ENCODE measurements at regions not wholly inside any gene's neighbourhood (a gene's known extent, or its start where the extent isn't known, plus 50 kb on each side); places are given as distances from the start of the nearest gene placed in this dataset.

DNA sequence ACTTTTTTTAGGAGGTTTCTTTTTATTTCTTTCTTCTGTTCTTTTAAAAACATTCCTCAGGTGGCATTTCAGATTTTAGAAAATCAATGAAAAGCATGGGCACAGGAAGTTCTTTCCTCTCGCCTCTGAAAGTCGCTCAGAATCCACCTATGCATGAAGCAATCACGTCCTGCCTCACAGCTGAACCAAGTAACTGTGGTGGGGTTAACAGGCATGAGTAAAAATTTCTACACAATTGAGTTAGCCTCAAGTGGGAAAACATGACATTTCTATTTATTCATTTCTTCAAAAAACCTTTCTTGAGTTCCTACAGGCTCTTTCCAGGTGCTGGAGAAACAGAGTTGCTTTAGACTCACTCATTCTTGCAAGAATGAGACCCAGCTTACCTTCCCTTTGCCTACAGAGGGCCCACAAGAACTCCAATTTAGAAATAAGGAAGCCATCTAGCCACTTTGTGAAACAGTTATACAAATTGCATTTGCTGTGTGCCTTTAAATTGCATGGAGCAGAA is 508.9 kb upstream of the PKN2 start:
- no peaks in the 10 kb centered on the region for H3K27me3 ChIP-seq

DNA sequence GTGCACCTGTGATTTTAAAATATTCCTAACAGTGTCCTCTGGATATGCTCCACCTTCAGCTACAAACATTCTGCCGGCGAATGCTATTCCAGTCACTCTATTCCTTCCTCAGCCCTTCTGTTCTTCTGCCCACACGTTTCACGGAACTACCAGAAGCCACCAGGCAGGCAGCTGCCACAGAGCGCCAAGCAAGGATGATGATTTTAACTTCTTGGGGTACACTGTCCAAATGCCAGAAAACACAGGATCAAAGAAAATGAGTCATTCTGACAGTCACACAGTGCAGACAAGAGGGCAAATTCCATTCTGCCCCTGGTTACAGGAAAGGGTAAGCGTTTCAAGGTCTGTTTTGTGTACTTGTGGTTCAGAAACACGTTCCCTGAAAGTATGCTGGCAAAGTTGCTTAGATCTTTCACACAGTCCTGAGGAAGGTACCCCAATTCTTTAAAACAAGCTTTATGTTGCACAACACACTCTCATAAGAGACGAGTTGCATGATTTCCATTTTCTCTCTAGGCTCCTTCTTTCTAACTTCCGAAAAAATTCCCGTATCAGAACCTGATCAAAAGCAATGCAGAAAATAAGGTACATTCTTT is 508.3 kb upstream of the PKN2 start:
- no peak overlapping the region for H3K27ac ChIP-seq
- TF ChIP-seq, protein P1, sequence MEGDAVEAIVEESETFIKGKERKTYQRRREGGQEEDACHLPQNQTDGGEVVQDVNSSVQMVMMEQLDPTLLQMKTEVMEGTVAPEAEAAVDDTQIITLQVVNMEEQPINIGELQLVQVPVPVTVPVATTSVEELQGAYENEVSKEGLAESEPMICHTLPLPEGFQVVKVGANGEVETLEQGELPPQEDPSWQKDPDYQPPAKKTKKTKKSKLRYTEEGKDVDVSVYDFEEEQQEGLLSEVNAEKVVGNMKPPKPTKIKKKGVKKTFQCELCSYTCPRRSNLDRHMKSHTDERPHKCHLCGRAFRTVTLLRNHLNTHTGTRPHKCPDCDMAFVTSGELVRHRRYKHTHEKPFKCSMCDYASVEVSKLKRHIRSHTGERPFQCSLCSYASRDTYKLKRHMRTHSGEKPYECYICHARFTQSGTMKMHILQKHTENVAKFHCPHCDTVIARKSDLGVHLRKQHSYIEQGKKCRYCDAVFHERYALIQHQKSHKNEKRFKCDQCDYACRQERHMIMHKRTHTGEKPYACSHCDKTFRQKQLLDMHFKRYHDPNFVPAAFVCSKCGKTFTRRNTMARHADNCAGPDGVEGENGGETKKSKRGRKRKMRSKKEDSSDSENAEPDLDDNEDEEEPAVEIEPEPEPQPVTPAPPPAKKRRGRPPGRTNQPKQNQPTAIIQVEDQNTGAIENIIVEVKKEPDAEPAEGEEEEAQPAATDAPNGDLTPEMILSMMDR (IDR thresholded peaks at IDR 0.05 in 4 of 5, conservative IDR thresholded peaks at IDR 0.05 in 1 of 5) = no peak
- TF ChIP-seq POLR2A (IDR thresholded peaks at IDR 0.05) = no peak
- ATAC-seq (no peak), DNase-seq (no peak)
- intact Hi-C loops (cut with DNase I; ENCODE audit: low total_unique reads) = no loop called here
- in situ Hi-C loops (cut with MboI; ENCODE audit: low sequenced_read_pairs in 4 of 4) = no loop called here
- H3K27me3 ChIP-seq = no peaks in the 10 kb centered on the region
- H3K36me3 ChIP-seq = no peaks in the 10 kb centered on the region
- no peaks in the 10 kb centered on the region for H3K9me3 ChIP-seq
- no peaks in the 10 kb centered on the region for H3K4me1 ChIP-seq
- H3K4me3 ChIP-seq = no peak overlapping the region

More for the DNA sequence above, 508.9 kb upstream of the PKN2 start:
- in situ Hi-C loops (cut with MboI; ENCODE audit: low sequenced_read_pairs in 4 of 4) (no loop called here), intact Hi-C loops (cut with DNase I; ENCODE audit: low total_unique reads) (no loop called here)
- Histone ChIP-seq H3K27ac (no peak overlapping the region), H3K36me3 (no peaks in the 10 kb centered on the region), H3K9me3 (no peaks in the 10 kb centered on the region), H3K4me3 (no peak overlapping the region), H3K4me1 (no peaks in the 10 kb centered on the region)
- no peak for DNase-seq
- ATAC-seq = no peak
- TF ChIP-seq, protein P1 (IDR thresholded peaks at IDR 0.05 in 4 of 5, conservative IDR thresholded peaks at IDR 0.05 in 1 of 5) = no peak
- no peak for TF ChIP-seq POLR2A (IDR thresholded peaks at IDR 0.05)

DNA sequence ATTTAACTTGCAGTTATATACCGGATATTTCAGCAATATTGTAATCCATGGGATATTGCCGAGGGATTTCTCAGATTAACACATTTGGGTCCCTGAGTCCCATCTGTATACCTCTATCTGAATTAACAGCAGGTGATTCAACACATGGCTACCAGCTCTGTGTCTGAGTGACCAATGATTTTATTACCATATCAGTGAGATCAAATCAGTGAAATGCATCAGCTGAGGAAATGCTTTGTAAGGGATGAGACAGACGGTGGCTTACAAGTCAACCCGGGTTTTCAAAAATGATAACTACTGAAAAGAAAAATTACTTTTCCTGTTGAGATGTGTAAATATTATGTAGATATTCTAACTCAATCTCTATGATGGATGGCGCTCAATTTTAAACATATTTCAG is 504.1 kb upstream of the PKN2 start:
- Histone ChIP-seq H3K27me3 (no peaks in the 10 kb centered on the region), H3K36me3 (no peaks in the 10 kb centered on the region), H3K4me3 (no peak overlapping the region), H3K4me1 (no peaks in the 10 kb centered on the region), H3K9me3 (no peaks in the 10 kb centered on the region), H3K27ac (no peak overlapping the region)
- in situ Hi-C loops (cut with MboI; ENCODE audit: low sequenced_read_pairs in 4 of 4) (no loop called here), intact Hi-C loops (cut with DNase I; ENCODE audit: low total_unique reads) (no loop called here)
- DNase-seq (no peak), ATAC-seq (no peak)
- no peak for TF ChIP-seq POLR2A (IDR thresholded peaks at IDR 0.05)
- TF ChIP-seq, protein P1 (IDR thresholded peaks at IDR 0.05 in 4 of 5, conservative IDR thresholded peaks at IDR 0.05 in 1 of 5) = no peak

DNA sequence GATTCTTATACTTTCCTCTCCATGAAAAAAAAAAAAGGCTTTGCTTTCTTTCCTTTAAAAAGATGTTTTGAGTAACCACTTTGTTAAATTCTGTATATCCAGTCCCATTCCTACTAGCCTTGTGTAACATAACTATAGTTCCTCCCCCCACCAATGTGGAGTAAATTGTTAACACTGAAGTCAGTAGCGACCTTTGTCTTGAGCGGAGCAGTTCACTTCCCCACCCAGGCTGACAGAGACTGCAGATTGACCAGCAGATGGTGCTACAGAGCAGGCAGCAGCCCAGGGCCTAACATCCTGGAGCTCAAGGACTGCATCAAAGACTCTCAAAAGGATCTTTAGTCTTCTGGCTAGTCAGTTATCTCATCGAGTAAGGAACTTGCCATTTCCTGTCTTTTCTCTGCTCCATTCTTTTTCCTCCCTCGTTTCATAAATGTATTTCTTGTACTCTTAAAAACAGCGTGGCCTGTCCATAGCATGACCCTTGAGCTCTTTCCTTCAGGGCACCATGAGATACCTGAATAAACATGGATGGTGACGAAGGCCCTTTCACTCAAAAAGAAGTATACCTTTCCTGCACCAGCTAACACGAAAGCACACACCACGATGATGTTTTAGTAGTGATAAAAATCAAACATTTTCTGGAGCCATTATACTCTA is 503.5 kb upstream of the PKN2 start:
- Histone ChIP-seq H3K36me3 (no peaks in the 10 kb centered on the region), H3K27me3 (no peaks in the 10 kb centered on the region), H3K4me3 (no peak overlapping the region), H3K27ac (no peak overlapping the region), H3K9me3 (no peaks in the 10 kb centered on the region), H3K4me1 (no peaks in the 10 kb centered on the region)
- intact Hi-C loops (cut with DNase I; ENCODE audit: low total_unique reads) (no loop called here), in situ Hi-C loops (cut with MboI; ENCODE audit: low sequenced_read_pairs in 4 of 4) (no loop called here)
- ATAC-seq (no peak), DNase-seq (peak; percentile 14 to 16)
- TF ChIP-seq POLR2A (IDR thresholded peaks at IDR 0.05) = no peak
- TF ChIP-seq, protein P1 (IDR thresholded peaks at IDR 0.05 in 4 of 5, conservative IDR thresholded peaks at IDR 0.05 in 1 of 5) = peak in 3 of 5 experiments; percentile 16 to 66 (median 57)

Measured in gastrocnemius medialis (tissue), 4 donors.